Choroid plexus epithelial cell (primary cell): ENCODE measurements at regions not wholly inside any gene's neighbourhood (a gene's known extent, or its start where the extent isn't known, plus 50 kb on each side); places are given as distances from the start of the nearest gene placed in this dataset.

Source experiments
- DNase-seq: peaks from one replicate; pipeline ENCODE4 v3.0.0-alpha.2; 2010; ENCODE audit warnings: low read depth
- H3K4me3 ChIP-seq: 2 replicates; pipeline ENCODE4 v1.5.1; 2011; ENCODE audit warnings: low read depth, mild to moderate bottlenecking, control low read depth, low read length, moderate library complexity
- CTCF ChIP-seq: conservative IDR thresholded peaks from 2 replicates; pipeline ENCODE4 v1.5.1; 2011; ENCODE audit warnings: low read depth, mild to moderate bottlenecking, control low read depth, inconsistent platforms, low read length, moderate library complexity

- no peak for DNase-seq
- no peak overlapping the region for H3K4me3 ChIP-seq
- no peak for TF ChIP-seq CTCF
These were observed 89.3 kb upstream of the UGT8 start for GRCh38 chr4:114509340-114509739.

- no peak overlapping the region for H3K4me3 ChIP-seq
- TF ChIP-seq CTCF: no peak
- no peak for DNase-seq
These were observed 85.9 kb upstream of the UGT8 start for GRCh38 chr4:114512595-114513295.

GRCh38 chr4:114519368-114519767 is 79.2 kb upstream of the UGT8 start:
- no peak for DNase-seq
- H3K4me3 ChIP-seq: no peak overlapping the region
- TF ChIP-seq CTCF: no peak

- H3K4me3 ChIP-seq: no peak overlapping the region
- DNase-seq: no peak
- no peak for TF ChIP-seq CTCF
These were observed 71.4 kb upstream of the UGT8 start for GRCh38 chr4:114527170-114527569.

- no peak overlapping the region for H3K4me3 ChIP-seq
- no peak for DNase-seq
- TF ChIP-seq CTCF: no peak
These were observed 71.0 kb upstream of the UGT8 start for GRCh38 chr4:114527637-114528036.

GRCh38 chr4:114535725-114536124 is 62.9 kb upstream of the UGT8 start:
- no peak for TF ChIP-seq CTCF
- no peak overlapping the region for H3K4me3 ChIP-seq
- DNase-seq: no peak

- no peak overlapping the region for H3K4me3 ChIP-seq
- DNase-seq: no peak
- no peak for TF ChIP-seq CTCF
These were observed 61.3 kb upstream of the UGT8 start for GRCh38 chr4:114537352-114537751.
